GM19238 (cell line): ENCODE measurements at regions not wholly inside any gene's neighbourhood (a gene's known extent, or its start where the extent isn't known, plus 50 kb on each side); places are given as distances from the start of the nearest gene placed in this dataset.
"Not testable (repeated sequence)": the region's sequence is repeated elsewhere in the genome, so short reads cannot be mapped to it uniquely, and the experiment has no call there.

ENCODE experiments used
- DNase-seq: peaks from one replicate; pipeline ENCODE4 v3.0.0; 2011; ENCODE audit warnings: low spot score; ENCODE audit not compliant: insufficient read length

DNA sequence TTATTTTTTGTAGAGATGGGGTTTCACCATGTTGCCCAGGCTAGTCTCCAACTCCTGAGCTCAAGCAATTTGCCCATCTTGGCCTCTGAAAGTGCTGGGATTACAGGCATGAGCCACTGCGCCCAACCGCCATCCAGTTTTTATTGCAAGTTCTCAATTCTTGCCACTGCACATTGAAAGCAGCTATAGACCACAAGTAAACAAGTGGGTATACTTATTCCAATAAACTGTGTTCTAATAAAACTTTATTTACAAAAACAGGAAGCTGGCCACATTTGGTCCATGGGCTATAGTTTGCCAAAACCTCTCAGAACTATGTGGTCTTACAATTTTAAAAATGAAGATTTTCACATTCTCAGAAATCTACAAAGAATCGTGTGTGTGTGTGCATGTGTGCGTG is 313.6 kb upstream of the RASGEF1B start:
- no peak for DNase-seq

DNA sequence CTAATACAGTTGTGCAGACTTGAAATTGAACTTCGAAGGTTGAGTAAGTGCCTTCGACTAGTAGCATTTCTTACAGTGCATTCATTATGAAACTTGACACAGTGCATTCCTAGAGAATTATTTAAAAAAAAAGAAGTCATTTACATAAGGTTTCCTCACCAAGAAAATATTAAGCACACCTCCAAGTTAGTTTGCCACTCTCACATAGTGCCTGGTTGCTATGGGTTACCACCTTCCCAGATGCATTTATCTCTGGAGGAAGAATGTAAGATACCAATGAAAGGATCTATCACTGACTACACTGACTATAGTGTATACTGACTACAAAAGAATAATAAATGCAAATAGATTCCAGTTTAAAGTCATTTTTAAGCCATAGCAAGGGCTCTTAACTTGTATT is 311.9 kb upstream of the RASGEF1B start:
- DNase-seq, result no peak

DNA sequence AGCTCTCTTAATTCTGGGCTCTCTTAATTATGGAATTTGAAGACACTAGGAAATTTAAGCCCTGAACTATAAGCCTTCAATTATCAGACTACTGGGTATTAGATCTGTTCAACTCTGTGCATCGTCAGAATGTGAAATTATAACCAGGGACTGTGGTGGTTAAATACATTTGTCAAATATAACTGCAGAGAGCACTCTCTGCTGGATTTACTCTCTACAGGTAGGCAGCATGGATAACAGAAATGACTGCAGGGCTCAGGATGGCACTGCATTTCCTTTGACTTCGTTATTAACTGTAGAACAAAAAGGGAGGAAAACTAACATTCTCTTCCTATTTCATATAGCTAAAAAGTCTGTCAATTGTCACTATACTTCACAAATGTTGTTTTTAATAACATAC is 310.1 kb upstream of the RASGEF1B start:
- DNase-seq, result no peak

DNA sequence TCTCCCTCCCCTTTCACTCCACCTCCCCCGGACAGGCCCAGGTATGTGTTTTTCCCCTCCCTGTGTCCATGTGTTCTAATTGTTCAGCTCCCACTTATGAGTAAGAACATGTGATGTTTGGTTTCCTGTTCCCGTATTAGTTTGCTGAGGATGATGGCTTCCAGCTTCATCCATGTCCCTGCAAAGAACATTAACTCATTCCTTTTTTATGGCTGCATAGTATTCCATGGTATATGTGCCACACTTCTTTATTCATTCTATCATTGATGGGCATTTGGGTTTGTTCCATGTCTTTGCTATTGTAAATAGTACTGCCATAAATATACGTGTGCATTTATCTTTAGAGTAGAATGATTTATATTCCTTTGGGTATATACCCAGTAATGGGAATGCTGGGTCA is 306.0 kb upstream of the RASGEF1B start:
- DNase-seq, result not testable (repeated sequence)

DNA sequence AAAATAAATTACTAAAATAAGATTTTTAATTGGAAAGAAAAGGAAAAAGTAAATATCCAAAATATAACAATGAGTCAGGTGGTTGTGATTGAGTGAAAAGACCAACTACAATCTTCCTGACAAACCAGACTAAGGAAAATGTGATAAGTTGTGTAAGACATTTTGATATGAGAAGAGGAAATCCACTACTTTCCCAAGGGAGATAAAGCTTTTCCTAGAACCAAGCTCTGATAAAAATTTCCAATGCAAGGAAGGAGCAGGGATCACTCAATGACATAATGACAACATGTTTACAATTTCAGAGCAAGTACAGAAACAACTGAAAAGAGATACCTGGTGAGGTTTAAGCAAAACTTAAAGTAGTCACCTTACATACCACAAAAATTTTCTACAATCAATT is 305.1 kb upstream of the RASGEF1B start:
- DNase-seq, result no peak

DNA sequence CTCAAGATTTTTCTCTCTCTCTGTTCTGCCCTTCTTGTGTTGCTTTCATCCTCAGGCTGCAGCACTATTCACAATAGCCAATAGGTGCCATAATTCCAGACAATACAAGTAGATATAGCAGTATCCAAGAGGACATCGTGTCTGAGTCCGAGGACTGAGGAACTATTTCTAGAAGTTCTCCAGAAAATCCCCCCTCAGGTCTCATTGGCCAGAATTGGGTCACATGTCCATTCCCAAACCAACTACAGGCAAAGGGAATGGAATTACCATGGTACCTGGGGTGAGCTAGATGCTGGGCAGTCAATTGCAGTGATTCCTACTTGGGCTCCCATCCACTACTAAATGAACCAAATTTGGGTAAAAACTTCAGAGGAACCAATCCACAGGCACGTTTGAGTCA is 301.9 kb upstream of the RASGEF1B start:
- DNase-seq, result no peak

DNA sequence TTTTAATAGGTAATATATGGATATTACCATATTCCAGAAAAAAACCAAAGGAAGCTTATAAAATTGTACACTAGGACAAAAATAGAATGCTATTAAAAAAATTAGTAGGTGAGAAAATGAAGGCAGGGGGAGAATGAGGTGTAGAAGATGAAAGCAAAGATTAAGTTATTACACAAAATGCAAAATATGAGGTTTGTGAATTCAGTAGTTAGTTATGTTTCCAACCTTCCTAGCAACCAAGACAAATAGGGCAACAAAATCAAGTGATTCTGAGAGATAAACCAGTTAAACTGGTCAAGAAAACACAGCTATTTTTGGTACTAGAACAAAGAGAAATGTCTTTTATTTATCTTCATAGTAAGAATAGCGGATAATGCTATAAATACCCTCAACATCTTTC is 300.0 kb upstream of the RASGEF1B start:
- DNase-seq, result no peak

DNA sequence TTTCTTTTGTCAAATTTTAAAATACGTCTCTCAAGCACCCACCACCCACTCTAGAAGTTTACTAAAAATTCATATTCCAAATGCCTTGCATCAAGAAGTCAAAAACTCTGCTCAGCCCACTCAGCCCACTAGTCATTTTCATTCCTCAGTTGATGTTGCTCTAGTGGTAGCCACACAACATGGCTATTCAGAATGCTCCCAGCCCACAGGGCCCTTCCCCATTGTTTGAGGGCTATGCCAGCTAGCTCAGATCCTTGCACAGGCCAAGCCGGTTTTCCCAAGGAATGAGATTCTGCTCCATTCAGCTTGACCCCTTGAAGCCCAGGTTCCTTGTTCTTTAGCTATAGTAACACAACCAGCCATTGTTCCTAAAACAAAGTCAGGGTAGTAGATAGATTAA is 297.5 kb upstream of the RASGEF1B start:
- no peak for DNase-seq

DNA sequence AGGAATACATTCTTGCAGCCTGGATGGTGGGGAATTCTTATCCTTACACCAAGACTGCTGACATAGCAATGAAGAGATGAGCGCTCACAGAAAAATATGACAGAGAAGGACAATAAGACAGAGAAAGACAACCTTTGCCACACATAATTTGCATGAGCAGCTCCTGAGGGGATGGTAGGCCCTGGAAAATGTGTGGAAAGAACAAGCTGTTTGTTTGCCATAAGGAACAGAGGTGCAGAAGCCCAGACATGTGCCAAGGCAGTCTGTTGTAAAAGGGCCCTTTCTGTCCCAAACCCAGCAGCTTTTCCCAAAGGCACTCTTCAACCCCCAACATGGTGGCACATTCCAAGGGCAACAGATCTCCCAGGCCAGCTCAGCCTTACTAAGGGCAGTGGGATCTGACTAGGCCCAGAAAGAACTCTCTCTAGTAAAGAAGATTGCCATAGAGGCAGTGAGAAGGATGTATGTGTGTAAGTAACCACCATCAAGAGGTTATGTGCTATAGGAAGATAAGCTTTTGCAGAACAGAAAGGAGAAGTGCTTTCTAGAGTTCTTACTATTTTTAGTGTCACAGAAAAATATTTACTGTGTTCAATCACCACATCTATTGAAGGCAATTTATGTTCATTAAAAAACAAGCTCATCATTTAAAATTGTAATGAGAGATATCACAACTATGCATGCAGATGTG is 287.0 kb upstream of the RASGEF1B start:
- no peak for DNase-seq

DNA sequence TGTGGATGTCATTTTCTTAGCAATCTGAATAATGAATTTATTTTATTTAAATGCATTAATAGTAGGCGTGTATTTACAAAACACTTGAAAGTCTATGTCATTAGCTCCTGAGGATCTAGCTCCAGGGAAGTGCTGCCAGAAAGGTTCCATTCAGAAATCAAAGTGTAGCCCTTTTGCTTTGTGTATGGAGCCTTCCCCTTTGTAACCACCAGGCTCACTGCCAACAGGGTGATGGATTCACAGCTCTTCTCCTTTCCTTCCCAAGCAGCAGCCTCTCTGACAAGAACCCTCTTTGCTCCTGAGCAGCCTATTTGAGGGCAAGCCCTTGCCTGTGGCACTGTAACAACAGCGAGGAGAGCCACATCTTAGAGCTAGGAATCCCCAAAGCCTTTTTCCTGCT is 286.0 kb upstream of the RASGEF1B start:
- no peak for DNase-seq

DNA sequence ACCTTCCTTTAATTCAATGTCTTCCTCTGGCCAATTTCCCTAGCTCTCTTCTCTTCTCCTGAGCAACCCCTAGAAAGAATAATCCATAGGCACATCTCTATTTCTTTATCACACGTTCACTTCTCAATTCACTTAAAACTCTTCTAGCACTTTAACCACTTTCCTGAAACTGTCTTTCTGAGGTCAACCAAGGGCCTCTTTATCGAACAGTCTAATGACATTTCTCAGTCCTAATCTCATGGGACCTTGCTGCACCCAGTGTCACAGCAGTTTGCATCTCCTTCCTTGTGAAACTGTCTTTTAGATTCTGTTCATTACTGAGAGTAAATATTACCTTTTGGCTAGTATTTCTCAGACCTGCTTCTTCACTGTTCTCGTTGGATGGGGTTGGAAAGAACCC is 285.3 kb upstream of the RASGEF1B start:
- DNase-seq, result peak; percentile 10

DNA sequence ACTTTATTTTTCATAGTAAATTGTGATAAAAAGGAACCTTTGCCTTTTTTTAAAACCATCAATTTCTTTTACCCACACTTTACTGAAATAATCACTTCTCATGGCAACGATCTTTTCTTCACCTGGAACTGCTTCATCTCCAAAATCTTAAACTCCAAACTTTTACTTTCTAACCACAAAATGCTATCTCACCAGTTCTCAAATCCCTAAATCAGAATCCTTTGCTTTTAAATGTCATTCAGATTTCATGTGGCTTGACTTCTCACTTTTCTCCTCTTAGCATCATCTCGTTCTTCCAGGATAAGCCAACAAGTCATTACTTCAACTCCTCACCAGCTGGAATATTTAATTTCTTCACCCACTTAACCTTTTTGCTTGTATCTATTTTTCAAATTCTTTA is 284.3 kb upstream of the RASGEF1B start:
- no peak for DNase-seq

DNA sequence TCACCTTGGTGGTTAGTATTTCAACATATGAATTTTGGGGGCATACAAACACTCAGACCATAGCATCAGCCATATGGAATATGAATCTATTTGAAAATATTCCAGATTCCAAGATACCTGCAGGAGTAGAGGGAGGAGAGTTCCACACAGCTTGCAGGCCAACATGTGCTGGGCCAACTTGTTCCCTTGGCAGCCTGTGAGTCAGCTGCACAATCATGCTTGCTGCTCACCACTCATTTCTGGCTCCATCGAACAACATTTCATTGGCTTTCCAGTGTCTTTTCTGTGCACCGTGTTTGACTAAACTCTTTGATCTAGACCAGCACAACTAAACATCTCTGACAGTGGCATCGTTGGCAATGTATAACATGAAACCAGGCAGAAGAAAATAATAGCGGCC is 282.5 kb upstream of the RASGEF1B start:
- no peak for DNase-seq

DNA sequence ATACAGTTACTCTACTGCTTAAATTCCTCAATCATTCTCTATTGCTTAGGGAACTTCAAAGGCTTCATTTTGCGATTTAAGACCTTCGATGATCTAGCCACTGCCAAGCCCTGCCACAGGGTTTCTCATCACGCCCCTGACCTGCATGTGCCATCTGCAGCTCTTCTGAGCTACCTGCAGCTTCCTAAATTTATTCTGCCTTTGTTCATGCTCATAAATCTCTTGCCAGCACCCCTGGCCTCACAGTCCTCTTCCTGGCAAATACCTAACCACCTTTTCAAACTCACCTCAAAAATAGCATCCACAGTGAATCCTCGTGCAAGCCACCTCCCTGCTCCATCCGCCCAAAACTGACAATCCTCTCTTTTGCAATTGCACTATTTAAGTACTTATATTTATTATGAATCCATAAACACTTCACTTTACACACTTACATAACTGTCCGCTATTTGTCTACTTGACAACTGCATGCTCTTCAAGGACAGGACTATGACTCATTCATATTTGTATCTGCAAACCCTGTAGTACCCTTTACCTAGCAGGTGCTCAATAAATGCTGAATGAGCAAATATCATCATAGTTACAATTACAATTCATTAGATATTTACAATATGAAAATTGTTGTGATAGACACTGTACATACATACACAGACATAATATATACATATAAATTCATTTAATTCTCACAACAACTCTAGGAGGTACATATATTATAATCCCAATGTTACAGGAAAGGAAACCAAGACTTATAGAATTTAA is 280.0 kb upstream of the RASGEF1B start:
- DNase-seq, result no peak

DNA sequence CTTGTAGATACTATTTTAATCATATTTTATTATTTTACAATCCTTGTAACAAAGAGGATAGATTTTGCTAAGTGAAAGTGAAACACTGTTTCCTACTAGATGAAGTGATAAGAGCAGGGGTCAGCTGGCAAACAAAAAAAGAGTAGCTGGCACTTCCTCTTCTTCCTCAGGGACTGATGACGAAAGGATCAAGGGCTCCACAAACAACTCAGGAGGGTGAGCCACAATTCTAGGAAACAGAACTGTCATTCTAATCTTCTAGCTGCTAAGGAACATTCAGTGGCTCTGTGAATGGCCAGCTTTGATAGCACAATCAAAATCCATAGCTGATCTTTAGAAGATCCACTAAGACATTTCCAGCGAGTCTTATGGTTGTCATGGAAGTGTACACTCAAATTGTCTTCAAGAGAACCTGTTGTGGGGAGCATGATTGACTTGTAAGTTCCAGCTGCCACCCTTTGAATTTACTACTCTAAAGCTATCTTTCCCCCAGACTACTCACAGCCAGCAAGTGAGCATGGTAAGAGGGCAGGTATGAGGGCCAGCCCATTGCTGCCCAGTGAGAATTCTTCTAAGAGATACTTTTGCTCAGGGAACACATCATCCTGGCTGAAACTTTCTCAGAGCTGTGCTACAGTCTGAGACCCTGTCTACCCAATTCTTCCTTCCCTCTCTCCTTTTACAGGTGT is 275.7 kb upstream of the RASGEF1B start:
- DNase-seq, result no peak

DNA sequence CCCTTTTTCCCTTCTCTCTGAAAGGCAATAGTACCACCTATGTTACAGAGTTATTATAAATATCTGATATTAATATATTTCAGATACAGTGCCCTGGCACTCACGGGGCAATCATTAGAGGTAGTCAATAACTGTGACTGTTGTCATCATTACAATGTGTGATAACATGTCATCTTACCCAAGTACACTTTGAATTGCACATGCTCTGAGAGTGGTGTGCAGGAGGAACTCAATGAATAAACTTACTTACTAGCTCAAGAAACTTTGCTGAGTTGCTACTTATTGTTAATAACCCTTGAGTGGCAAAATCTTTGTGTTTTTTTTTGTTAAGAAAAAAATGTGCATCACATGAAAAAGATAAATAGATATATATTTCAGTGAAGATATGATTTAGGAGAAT is 275.1 kb upstream of the RASGEF1B start:
- DNase-seq, result no peak

DNA sequence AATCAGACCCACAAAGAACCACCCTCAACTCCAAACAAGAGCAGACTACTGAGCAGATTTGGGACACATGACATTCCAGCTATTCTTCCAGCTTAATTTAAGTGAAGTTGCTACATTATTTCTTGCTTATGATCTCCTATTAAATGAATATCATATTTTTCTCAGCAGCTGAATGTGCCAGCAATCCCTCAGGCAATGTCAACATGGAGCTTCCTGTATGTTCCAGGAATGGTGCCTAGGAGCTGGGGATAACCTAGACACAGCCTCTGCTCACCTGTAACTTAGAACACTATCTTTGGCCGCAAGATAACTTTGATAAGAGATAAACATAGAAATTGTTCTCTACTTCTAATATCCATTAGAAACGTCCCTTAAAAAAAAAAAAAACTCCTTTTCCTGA is 274.4 kb upstream of the RASGEF1B start:
- DNase-seq, result no peak

DNA sequence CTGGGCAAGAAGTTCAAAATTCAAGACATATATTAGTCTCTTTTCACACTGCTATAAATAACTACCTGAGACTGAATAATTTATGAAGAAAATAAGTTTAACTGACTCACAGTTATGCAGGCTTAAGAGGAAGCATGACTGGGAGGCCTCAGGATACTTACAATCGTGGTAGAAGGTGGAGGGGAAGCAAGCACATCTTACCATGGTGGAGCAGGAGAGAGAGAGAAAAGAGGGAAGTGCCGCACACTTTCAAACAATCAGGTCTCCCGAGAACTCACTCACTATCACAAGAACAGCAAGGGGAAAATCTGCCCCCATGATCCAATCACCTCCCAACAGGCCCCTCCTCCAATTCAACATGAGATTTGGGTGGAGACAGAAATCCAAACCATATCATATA is 273.3 kb upstream of the RASGEF1B start:
- DNase-seq, result no peak

DNA sequence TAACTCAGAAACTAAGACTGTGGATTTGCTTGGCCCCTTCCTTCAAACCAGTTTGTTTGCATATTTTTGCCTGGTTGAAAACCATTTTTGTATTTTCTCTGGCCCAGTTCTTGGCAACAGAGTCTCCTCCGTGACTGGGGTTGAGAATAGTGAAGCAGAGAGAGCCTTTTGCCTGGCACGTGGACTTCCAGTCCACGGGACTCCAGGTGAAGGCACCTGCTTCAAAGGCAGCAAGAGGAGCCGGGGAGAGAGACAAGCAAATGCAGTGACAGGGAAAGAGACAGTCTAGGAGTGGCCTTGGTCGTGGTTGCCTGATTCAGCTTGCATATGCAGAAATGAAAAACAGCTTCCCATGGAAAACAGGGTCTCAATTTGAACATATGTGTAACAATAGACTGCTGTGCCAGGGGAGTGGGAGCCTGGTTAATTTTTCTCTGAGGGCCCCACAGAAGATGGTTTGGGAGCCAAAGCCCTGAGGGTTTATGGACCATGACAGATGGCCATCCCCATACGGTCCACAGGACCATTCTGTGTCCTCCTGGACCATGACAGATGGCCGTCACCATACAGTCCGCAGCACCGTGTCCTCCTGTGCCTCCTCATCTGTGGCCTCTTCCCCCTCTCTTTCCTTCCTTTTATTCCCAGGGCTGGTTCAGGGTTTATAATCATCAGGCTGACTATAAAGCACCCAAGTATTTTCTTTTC is 272.2 kb upstream of the RASGEF1B start:
- DNase-seq, result no peak

DNA sequence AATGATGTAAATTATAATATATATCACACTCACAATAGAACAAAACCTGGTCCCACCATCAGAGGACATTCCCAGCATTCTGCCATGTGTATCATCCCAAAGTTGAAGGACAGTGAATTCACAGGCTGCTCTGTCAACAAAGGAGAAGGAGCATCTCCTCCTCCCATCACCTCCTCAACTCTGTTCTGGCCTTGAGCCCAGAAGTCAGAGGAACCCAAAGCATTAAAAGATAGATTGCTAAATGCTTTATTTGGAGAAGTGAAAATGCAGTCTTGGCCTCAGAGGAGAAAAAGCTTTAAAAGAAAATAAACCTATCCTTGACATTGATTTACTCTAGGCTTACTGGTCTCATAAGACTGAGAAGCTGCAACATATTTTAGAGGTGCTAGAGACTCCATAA is 268.8 kb upstream of the RASGEF1B start:
- DNase-seq, result no peak

DNA sequence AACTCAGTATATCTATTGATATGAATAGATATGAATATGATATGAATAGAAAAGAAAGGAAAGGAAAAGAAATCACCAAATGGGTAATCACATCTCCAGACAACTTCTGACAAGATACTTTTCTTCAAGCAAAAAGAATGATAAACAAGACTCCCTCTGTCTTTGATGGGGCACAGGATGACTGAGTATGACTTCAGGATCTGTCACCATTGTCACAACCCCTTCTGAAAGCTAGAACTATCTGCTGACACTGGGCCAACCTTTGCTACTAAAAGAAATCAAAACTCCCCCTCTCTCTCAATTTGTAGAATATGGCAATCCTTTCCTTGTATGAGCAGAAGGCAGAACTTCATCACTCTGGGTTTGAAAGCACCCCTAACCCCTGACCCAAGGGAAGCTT is 267.2 kb upstream of the RASGEF1B start:
- DNase-seq, result no peak
